ENCODE measurements at regions not wholly inside any gene's neighbourhood (a gene's known extent, or its start where the extent isn't known, plus 50 kb on each side); places are given as distances from the start of the nearest gene placed in this dataset.
"Not testable (repeated sequence)": the region's sequence is repeated elsewhere in the genome, so short reads cannot be mapped to it uniquely, and the experiment has no call there.

GRCh38 chr1:117314951-117315350 lies 52.3 kb upstream of the MAN1A2 start:
- DNase-seq (ENCODE audit: low read depth) = not testable (repeated sequence)

GRCh38 chr1:117313555-117313954 lies 53.7 kb upstream of the MAN1A2 start:
- no peak for DNase-seq (ENCODE audit: low read depth)

GRCh38 chr1:117312453-117313138 lies 54.7 kb upstream of the MAN1A2 start:
- peak; percentile 22 for DNase-seq (ENCODE audit: low read depth)

GRCh38 chr1:117308311-117308916 lies 58.8 kb upstream of the MAN1A2 start:
- no peak for DNase-seq (ENCODE audit: low read depth)

GRCh38 chr1:117301901-117302300 lies 65.3 kb upstream of the MAN1A2 start:
- DNase-seq (ENCODE audit: low read depth) = no peak

- DNase-seq (ENCODE audit: low read depth) = not testable (repeated sequence)
These were observed 67.1 kb upstream of the MAN1A2 start for GRCh38 chr1:117300183-117300582.

- DNase-seq (ENCODE audit: low read depth) = no peak
These were observed 72.2 kb upstream of the MAN1A2 start for GRCh38 chr1:117295001-117295400.

- DNase-seq (ENCODE audit: low read depth) = no peak
These were observed 76.4 kb upstream of the MAN1A2 start for GRCh38 chr1:117290890-117291289.

- no peak for DNase-seq (ENCODE audit: low read depth)
These were observed 77.9 kb upstream of the MAN1A2 start for GRCh38 chr1:117289316-117289870.

- DNase-seq (ENCODE audit: low read depth) = no peak
These were observed 75.8 kb upstream of the VTCN1 start for GRCh38 chr1:117286562-117286961.

GRCh38 chr1:117286145-117286544 lies 75.4 kb upstream of the VTCN1 start:
- DNase-seq (ENCODE audit: low read depth) = no peak

GRCh38 chr1:117284399-117285215 lies 73.9 kb upstream of the VTCN1 start:
- DNase-seq (ENCODE audit: low read depth) = peak; percentile 34

- no peak for DNase-seq (ENCODE audit: low read depth)
These were observed 67.8 kb upstream of the VTCN1 start for GRCh38 chr1:117278531-117278930.

- DNase-seq (ENCODE audit: low read depth) = peak; percentile 9
These were observed 64.3 kb upstream of the VTCN1 start for GRCh38 chr1:117275055-117275454.

- DNase-seq (ENCODE audit: low read depth) = no peak
These were observed 61.2 kb upstream of the VTCN1 start for GRCh38 chr1:117271959-117272358.

GRCh38 chr1:117271129-117271528 lies 60.4 kb upstream of the VTCN1 start:
- no peak for DNase-seq (ENCODE audit: low read depth)

- no peak for DNase-seq (ENCODE audit: low read depth)
These were observed 60.0 kb upstream of the VTCN1 start for GRCh38 chr1:117270679-117271078.

GRCh38 chr1:117268535-117269455 lies 58.1 kb upstream of the VTCN1 start:
- DNase-seq (ENCODE audit: low read depth) = no peak

GRCh38 chr1:117267232-117267774 lies 56.6 kb upstream of the VTCN1 start:
- no peak for DNase-seq (ENCODE audit: low read depth)

GRCh38 chr1:117262976-117263375 lies 52.2 kb upstream of the VTCN1 start:
- no peak for DNase-seq (ENCODE audit: low read depth)

- DNase-seq (ENCODE audit: low read depth) = no peak
These were observed 50.7 kb upstream of the VTCN1 start for GRCh38 chr1:117261424-117261785.

Measured in stromal cell of bone marrow (primary cell).